NCI-H1105 treated with DMSO at 0.1 percent for 48 hours (cell line): ENCODE measurements at regions not wholly inside any gene's neighbourhood (a gene's known extent, or its start where the extent isn't known, plus 50 kb on each side); places are given as distances from the start of the nearest gene placed in this dataset.
"Not testable (repeated sequence)": the region's sequence is repeated elsewhere in the genome, so short reads cannot be mapped to it uniquely, and the experiment has no call there.

ENCODE experiments used
- DNase-seq: peaks from one replicate; lab custom pipeline; 2025; lab: John Stamatoyannopoulos, UW

GRCh38 chr17:54191261-54191660 is 368.5 kb downstream of the KIF2B start:
- no peak for DNase-seq

- DNase-seq = peak; percentile 40
These were observed 371.5 kb downstream of the KIF2B start for GRCh38 chr17:54194268-54194667.

GRCh38 chr17:54196751-54197150 is 374.0 kb downstream of the KIF2B start:
- DNase-seq = no peak

GRCh38 chr17:54201380-54201779 is 378.7 kb downstream of the KIF2B start:
- DNase-seq = not testable (repeated sequence)

GRCh38 chr17:54220829-54221228 is 398.1 kb downstream of the KIF2B start:
- DNase-seq = no peak

GRCh38 chr17:54221499-54221898 is 398.8 kb downstream of the KIF2B start:
- no peak for DNase-seq

GRCh38 chr17:54235571-54235970 is 412.8 kb downstream of the KIF2B start:
- no peak for DNase-seq

GRCh38 chr17:54237911-54238515 is 415.3 kb downstream of the KIF2B start:
- no peak for DNase-seq

GRCh38 chr17:54239291-54239690 is 416.6 kb downstream of the KIF2B start:
- no peak for DNase-seq

GRCh38 chr17:54255696-54256095 is 433.0 kb downstream of the KIF2B start:
- DNase-seq = no peak

- no peak for DNase-seq
These were observed 433.7 kb downstream of the KIF2B start for GRCh38 chr17:54256401-54256929.

- DNase-seq = no peak
These were observed 434.7 kb downstream of the KIF2B start for GRCh38 chr17:54257440-54257839.

- DNase-seq = peak; percentile 59
These were observed 436.7 kb downstream of the KIF2B start for GRCh38 chr17:54259476-54259875.

- DNase-seq = no peak
These were observed 438.7 kb downstream of the KIF2B start for GRCh38 chr17:54261465-54261864.

GRCh38 chr17:54269881-54270280 is 447.2 kb downstream of the KIF2B start:
- DNase-seq = no peak

GRCh38 chr17:54270499-54270898 is 447.8 kb downstream of the KIF2B start:
- no peak for DNase-seq

GRCh38 chr17:54277868-54278267 is 455.1 kb downstream of the KIF2B start:
- no peak for DNase-seq

GRCh38 chr17:54280741-54281140 is 458.0 kb downstream of the KIF2B start:
- no peak for DNase-seq

GRCh38 chr17:54282886-54283285 is 460.2 kb downstream of the KIF2B start:
- no peak for DNase-seq

GRCh38 chr17:54307351-54307750 is 484.6 kb downstream of the KIF2B start:
- DNase-seq = no peak

- no peak for DNase-seq
These were observed 502.1 kb downstream of the KIF2B start for GRCh38 chr17:54324813-54325212.

GRCh38 chr17:54339731-54340130 is 517.0 kb downstream of the KIF2B start:
- DNase-seq = no peak

GRCh38 chr17:54347495-54347894 is 524.8 kb downstream of the KIF2B start:
- DNase-seq = no peak

- no peak for DNase-seq
These were observed 525.5 kb downstream of the KIF2B start for GRCh38 chr17:54348234-54348633.
